ENCODE measurements at regions not wholly inside any gene's neighbourhood (a gene's known extent, or its start where the extent isn't known, plus 50 kb on each side); places are given as distances from the start of the nearest gene placed in this dataset.

DNA sequence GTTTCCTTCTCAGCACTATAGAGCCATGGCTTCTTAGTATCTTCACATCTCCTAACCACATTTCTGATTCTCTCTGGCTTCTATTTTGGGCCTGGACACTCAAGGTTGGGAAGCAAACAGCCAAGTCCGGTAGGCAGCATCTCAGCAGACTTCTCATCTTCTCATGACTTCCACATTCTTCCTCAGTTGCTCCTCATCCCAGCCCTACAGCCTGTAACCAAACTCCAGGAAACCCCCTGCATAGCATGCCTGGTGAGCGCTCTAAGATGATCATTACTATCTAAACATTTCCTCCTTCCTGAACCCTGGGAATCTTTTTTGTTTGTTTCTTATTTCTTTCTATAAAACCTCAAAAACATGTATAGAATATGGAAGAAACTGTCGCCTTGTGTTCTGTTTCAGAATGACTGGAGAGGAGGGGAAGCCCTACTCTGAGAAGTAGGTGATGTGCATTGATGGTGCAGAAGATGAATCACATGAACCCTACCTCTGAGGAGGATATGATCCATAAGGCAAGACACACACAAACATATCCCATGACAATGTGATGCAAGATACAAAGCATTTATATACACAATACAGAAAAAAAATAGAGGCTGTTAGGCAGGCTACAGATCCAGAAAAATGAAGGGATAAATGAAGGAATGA, 219.8 kb upstream of the GYPA start:
- peaks cover 2% of the 10 kb centered on the region for H3K4me1 Mint-ChIP-seq
- no peak overlapping the region for H3K27ac Mint-ChIP-seq
- POLR2A ChIA-PET, result no interaction called here
- DNase-seq, result no peak
- H3K9me3 Mint-ChIP-seq, result no peaks in the 10 kb centered on the region
- peaks cover 7% of the 10 kb centered on the region for H3K27me3 Mint-ChIP-seq
- no peak overlapping the region for H3K4me3 Mint-ChIP-seq
- ATAC-seq (ENCODE audit: low read depth), result no peak
- H3K36me3 Mint-ChIP-seq, result no peaks in the 10 kb centered on the region

DNA sequence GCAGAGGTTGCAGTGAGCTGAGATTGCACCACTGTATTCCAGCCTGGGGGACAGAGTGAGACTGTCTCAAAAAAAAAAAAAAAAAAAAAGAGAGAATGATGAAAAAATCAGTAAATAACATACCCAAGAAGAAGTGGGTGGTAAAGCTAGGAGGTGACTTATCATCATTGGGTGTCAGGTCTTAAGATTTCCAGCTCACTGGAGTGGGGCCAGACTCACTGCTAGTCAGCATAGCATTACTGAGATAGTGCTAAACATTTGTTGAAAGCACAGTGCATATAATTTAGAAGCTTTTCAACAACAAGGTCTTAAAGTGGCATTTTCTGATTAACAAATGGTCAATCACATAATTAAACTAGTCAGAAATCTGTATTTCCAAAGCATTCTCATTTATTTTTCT, 221.8 kb upstream of the GYPA start:
- no peak for DNase-seq
- Mint-ChIP-seq H3K4me3 (no peak overlapping the region), H3K27me3 (peaks cover 2% of the 10 kb centered on the region), H3K36me3 (no peaks in the 10 kb centered on the region), H3K9me3 (no peaks in the 10 kb centered on the region), H3K4me1 (no peaks in the 10 kb centered on the region), H3K27ac (no peak overlapping the region)
- no peak for ATAC-seq (ENCODE audit: low read depth)
- POLR2A ChIA-PET, result no interaction called here

DNA sequence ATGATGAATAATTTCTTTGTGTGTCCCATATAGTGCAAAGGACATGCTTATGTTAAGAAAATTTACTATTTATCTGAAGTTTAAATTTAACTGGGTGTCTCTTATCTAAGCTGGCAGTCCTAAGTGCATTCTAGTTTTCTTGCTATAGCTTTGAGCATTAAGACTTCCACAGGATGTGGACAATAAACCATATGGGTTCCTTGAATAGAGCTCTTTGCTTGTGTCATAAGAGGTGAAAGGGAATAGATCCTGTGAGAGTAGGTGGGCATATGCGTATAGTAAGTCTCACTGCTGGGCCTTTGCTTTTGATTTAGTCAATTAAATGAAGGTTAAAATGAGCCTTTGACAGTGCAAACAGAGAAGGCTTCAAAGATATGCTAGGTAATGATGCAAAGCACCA, 223.4 kb upstream of the GYPA start:
- POLR2A ChIA-PET, result no interaction called here
- H3K4me1 Mint-ChIP-seq, result no peaks in the 10 kb centered on the region

GRCh38 chr4:144366425-144366824, 225.9 kb upstream of the GYPA start:
- no peak for ATAC-seq (ENCODE audit: low read depth)
- H3K9me3 Mint-ChIP-seq, result no peaks in the 10 kb centered on the region
- H3K27me3 Mint-ChIP-seq, result no peaks in the 10 kb centered on the region
- H3K4me1 Mint-ChIP-seq, result no peaks in the 10 kb centered on the region
- H3K36me3 Mint-ChIP-seq, result no peaks in the 10 kb centered on the region
- POLR2A ChIA-PET, result no interaction called here
- DNase-seq, result no peak
- H3K4me3 Mint-ChIP-seq, result no peak overlapping the region
- H3K27ac Mint-ChIP-seq, result no peak overlapping the region

More for the DNA sequence above, 223.4 kb upstream of the GYPA start:
- H3K27ac Mint-ChIP-seq, result no peak overlapping the region
- no peak overlapping the region for H3K4me3 Mint-ChIP-seq
- no peak for DNase-seq
- H3K36me3 Mint-ChIP-seq, result no peaks in the 10 kb centered on the region
- no peak for ATAC-seq (ENCODE audit: low read depth)
- H3K27me3 Mint-ChIP-seq, result no peaks in the 10 kb centered on the region
- no peaks in the 10 kb centered on the region for H3K9me3 Mint-ChIP-seq

- DNase-seq, result no peak
- POLR2A ChIA-PET, result no interaction called here
- Mint-ChIP-seq H3K4me3 (no peak overlapping the region), H3K36me3 (no peaks in the 10 kb centered on the region), H3K27ac (no peak overlapping the region), H3K9me3 (no peaks in the 10 kb centered on the region), H3K4me1 (no peaks in the 10 kb centered on the region), H3K27me3 (no peaks in the 10 kb centered on the region)
- no peak for ATAC-seq (ENCODE audit: low read depth)
Measured at GRCh38 chr4:144371485-144371884, 231.0 kb upstream of the GYPA start.

- no peak for DNase-seq
- no peaks in the 10 kb centered on the region for H3K4me1 Mint-ChIP-seq
- no peak for ATAC-seq (ENCODE audit: low read depth)
- no peaks in the 10 kb centered on the region for H3K36me3 Mint-ChIP-seq
- H3K27ac Mint-ChIP-seq, result no peak overlapping the region
- H3K4me3 Mint-ChIP-seq, result no peak overlapping the region
- no peaks in the 10 kb centered on the region for H3K9me3 Mint-ChIP-seq
- no peaks in the 10 kb centered on the region for H3K27me3 Mint-ChIP-seq
- POLR2A ChIA-PET, result no interaction called here
Measured at GRCh38 chr4:144374065-144374464, 233.5 kb upstream of the GYPA start.

DNA sequence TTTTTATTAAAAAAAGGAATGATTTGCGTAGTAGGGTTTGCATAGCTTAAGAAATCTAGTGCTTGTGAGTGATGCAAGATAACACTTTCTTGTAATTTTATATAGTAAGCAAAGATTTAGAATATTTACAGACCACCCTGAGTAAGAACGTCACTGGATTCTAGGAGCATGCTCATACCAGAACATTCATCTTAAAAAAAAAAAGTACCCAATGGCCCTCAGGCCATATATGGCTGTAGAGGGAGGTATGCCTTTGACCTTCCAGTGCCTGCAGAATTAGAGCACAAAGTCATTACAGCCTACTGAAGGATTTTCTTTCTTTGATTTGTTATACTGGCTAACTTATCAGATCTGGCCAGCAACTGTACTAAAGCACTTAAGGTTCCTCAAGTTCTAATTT, 236.3 kb upstream of the GYPA start:
- H3K36me3 Mint-ChIP-seq, result no peaks in the 10 kb centered on the region
- POLR2A ChIA-PET, result no interaction called here
- H3K27me3 Mint-ChIP-seq, result no peaks in the 10 kb centered on the region
- no peaks in the 10 kb centered on the region for H3K9me3 Mint-ChIP-seq
- no peak overlapping the region for H3K27ac Mint-ChIP-seq
- H3K4me1 Mint-ChIP-seq, result no peaks in the 10 kb centered on the region
- DNase-seq, result no peak
- no peak for ATAC-seq (ENCODE audit: low read depth)
- no peak overlapping the region for H3K4me3 Mint-ChIP-seq

DNA sequence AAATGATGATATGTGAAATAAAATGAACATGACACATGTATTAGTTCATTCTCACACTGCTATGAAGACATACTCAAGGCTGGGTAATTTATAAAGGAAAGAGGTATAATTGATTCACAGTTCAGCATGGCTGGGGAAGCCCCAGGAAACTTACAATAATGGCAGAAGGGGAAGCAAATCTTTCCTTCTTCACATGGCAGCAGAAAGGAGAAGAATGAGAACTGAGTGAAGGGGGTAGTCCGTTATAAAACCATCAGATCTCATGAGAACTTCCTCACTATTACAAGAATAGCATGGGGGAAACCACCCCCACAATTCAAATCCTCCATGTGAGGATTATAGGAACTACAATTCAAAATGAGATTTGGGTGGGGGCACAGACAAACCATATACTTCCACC, 243.9 kb upstream of the GYPA start:
- H3K36me3 Mint-ChIP-seq, result no peaks in the 10 kb centered on the region
- no peaks in the 10 kb centered on the region for H3K27me3 Mint-ChIP-seq

DNA sequence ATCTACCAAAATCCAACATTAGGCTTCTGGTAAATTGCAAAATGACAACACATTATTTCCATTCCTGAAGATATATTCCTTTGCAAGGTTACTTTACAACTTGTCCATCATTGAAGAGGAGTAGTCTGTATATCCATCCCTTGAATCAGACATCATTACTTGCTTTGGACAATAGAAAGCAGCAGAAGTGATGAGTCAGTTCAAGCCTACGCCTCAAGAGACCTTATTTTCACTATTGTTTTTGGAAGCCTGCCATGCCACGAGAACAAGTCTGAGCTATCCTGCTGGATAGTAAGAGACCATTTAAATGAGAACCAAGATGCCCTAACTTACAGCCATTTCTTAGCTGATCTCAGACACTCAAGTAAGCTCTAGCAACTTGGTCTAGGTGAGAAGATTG, 246.0 kb upstream of the HHIP start:
- ATAC-seq (ENCODE audit: low read depth) (no peak), DNase-seq (no peak)
- Mint-ChIP-seq H3K4me1 (no peaks in the 10 kb centered on the region), H3K36me3 (no peaks in the 10 kb centered on the region), H3K9me3 (no peaks in the 10 kb centered on the region), H3K4me3 (no peak overlapping the region), H3K27ac (no peak overlapping the region), H3K27me3 (no peaks in the 10 kb centered on the region)
- POLR2A ChIA-PET, result no interaction called here

More for the DNA sequence above, 243.9 kb upstream of the GYPA start:
- H3K4me3 Mint-ChIP-seq, result no peak overlapping the region
- DNase-seq, result no peak
- H3K9me3 Mint-ChIP-seq, result no peaks in the 10 kb centered on the region
- no peaks in the 10 kb centered on the region for H3K4me1 Mint-ChIP-seq
- POLR2A ChIA-PET, result no interaction called here
- no peak overlapping the region for H3K27ac Mint-ChIP-seq
- ATAC-seq (ENCODE audit: low read depth), result no peak

DNA sequence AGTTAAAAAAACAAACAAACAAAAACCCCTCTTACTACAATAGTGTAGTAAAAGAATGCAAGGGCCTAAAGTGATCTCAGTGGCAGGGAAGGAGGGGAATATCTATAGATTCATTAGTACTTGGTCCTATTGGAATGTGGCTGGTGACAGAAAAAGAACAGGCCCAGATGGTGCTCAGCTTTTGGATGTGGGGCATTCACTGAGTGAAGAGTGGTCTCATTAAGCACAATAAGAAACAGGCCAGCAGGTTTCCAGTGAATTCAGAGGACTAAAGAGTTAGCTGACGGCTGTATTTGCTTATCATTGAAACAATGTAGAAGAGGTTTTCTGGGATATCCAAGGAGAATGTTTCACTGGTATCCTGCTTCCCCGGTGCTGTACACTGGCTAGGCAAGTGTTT, 243.8 kb upstream of the HHIP start:
- ATAC-seq (ENCODE audit: low read depth), result no peak
- H3K27me3 Mint-ChIP-seq, result no peaks in the 10 kb centered on the region
- DNase-seq, result no peak
- POLR2A ChIA-PET, result no interaction called here
- no peak overlapping the region for H3K27ac Mint-ChIP-seq
- H3K4me3 Mint-ChIP-seq, result no peak overlapping the region
- no peaks in the 10 kb centered on the region for H3K9me3 Mint-ChIP-seq
- no peaks in the 10 kb centered on the region for H3K36me3 Mint-ChIP-seq
- H3K4me1 Mint-ChIP-seq, result no peaks in the 10 kb centered on the region

DNA sequence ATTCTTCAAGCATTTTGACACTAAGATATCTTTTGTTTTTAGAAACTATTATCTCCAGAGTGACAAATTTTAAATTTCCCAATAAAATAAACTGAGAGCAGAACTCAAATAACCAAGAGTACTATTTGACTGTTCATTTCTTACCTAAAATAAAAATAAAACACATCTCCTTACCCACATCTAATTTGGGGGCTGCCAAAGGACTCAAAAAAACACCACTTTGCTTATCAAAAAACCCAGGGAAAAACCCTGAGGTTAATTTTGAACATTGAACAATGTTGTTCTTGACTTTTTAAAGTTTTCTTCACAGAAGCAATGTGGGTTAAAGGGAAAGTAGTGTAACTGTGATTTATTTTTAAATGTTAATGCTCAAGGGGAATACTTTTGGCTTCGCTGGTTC, 243.0 kb upstream of the HHIP start:
- H3K27ac Mint-ChIP-seq, result no peak overlapping the region
- POLR2A ChIA-PET, result no interaction called here
- no peak for ATAC-seq (ENCODE audit: low read depth)
- H3K9me3 Mint-ChIP-seq, result no peaks in the 10 kb centered on the region
- DNase-seq, result no peak
- H3K4me1 Mint-ChIP-seq, result no peaks in the 10 kb centered on the region
- no peaks in the 10 kb centered on the region for H3K27me3 Mint-ChIP-seq
- no peaks in the 10 kb centered on the region for H3K36me3 Mint-ChIP-seq
- H3K4me3 Mint-ChIP-seq, result no peak overlapping the region

DNA sequence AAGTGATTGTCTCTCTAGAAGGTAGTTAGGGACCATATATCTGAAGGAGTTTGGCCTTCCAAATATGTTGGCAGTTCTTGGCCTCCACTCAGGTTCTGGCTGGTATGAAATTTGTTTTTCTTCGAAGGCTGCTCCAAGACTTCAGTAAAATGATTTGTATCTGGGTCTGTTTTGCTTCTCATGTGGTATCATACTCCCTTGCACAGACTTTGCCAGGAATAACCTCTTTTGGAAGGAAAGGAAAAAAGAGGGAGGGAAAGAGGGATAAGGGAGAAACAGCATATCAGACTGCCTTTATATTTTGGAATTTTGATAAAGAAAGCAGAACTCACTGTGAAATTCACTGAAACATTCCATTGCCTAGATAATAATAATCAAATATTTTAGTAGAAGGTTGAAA, 242.1 kb upstream of the HHIP start:
- no peaks in the 10 kb centered on the region for H3K27me3 Mint-ChIP-seq

DNA sequence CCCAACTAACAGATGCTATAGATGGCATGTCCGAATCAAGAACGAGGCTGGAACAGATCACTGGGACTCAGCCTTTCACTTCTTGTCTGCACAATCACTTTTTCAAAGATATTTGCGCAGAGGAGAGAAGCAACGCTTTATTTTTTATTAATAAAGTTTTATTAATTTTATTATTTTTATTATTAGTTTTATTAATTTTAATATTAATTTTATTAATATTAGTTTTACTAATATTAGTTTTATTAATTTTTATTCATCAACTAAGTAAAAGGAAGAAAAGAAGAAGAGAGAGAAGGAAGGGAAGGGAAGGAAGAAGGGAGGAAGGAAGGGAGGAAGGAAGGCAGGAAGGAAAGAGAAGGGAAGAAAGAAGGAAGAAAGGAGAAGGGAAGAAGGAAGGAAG, 236.4 kb upstream of the HHIP start:
- Mint-ChIP-seq H3K27ac (peak overlapping the region; percentile 56), H3K4me1 (no peaks in the 10 kb centered on the region), H3K27me3 (peaks cover 2% of the 10 kb centered on the region), H3K9me3 (no peaks in the 10 kb centered on the region), H3K4me3 (no peak overlapping the region), H3K36me3 (no peaks in the 10 kb centered on the region)
- ATAC-seq (ENCODE audit: low read depth) (no peak), DNase-seq (no peak)
- POLR2A ChIA-PET, result no interaction called here

More for the DNA sequence above, 242.1 kb upstream of the HHIP start:
- no peak for ATAC-seq (ENCODE audit: low read depth)
- no peaks in the 10 kb centered on the region for H3K4me1 Mint-ChIP-seq
- no peaks in the 10 kb centered on the region for H3K36me3 Mint-ChIP-seq
- DNase-seq, result no peak
- POLR2A ChIA-PET, result no interaction called here
- H3K27ac Mint-ChIP-seq, result no peak overlapping the region
- no peaks in the 10 kb centered on the region for H3K9me3 Mint-ChIP-seq
- no peak overlapping the region for H3K4me3 Mint-ChIP-seq

GRCh38 chr4:144410230-144410783, 235.6 kb upstream of the HHIP start:
- Mint-ChIP-seq H3K4me1 (no peaks in the 10 kb centered on the region), H3K36me3 (no peaks in the 10 kb centered on the region), H3K27me3 (peaks cover 2% of the 10 kb centered on the region), H3K4me3 (no peak overlapping the region), H3K9me3 (no peaks in the 10 kb centered on the region), H3K27ac (no peak overlapping the region)
- ATAC-seq (ENCODE audit: low read depth) (no peak), DNase-seq (no peak)
- POLR2A ChIA-PET, result no interaction called here

- Mint-ChIP-seq H3K36me3 (no peaks in the 10 kb centered on the region), H3K4me3 (no peak overlapping the region), H3K27ac (no peak overlapping the region), H3K9me3 (no peaks in the 10 kb centered on the region), H3K27me3 (peaks cover 2% of the 10 kb centered on the region), H3K4me1 (no peaks in the 10 kb centered on the region)
- POLR2A ChIA-PET, result no interaction called here
- DNase-seq (no peak), ATAC-seq (ENCODE audit: low read depth) (no peak)
Measured at GRCh38 chr4:144411119-144411518, 234.8 kb upstream of the HHIP start.
